Lower lobe of right lung (tissue), 2 donors: ENCODE measurements at regions not wholly inside any gene's neighbourhood (a gene's known extent, or its start where the extent isn't known, plus 50 kb on each side); places are given as distances from the start of the nearest gene placed in this dataset.
A peak's percentile ranks its signal among the peaks of the same experiment; 100 is the strongest.

Experiments
- ATAC-seq, 2 donors: fragments of 200-7000 bp; cut with Tn5 transposase; one replicate each; pipeline ENCODE4 v1.9.1; 2020 to 2022; ENCODE audit warnings: mild to moderate bottlenecking in 2 of 2, moderate library complexity in 2 of 2
- DNase-seq: peaks from one replicate; pipeline ENCODE4 v3.0.0-alpha.2; 2020
- H3K27ac ChIP-seq: fragments of 200-600 bp; one replicate; pipeline ENCODE4 v1.8.0; 2022
- H3K27me3 ChIP-seq: fragments of 200-600 bp; one replicate; pipeline ENCODE4 v1.8.0; 2022; ENCODE audit warnings: low read depth
- H3K36me3 ChIP-seq: fragments of 200-600 bp; one replicate; pipeline ENCODE4 v1.8.0; 2022; ENCODE audit warnings: mild to moderate bottlenecking
- H3K4me1 ChIP-seq: fragments of 200-600 bp; one replicate; pipeline ENCODE4 v1.8.0; 2022
- H3K4me3 ChIP-seq: fragments of 200-600 bp; one replicate; pipeline ENCODE4 v1.8.0; 2022; ENCODE audit warnings: mild to moderate bottlenecking
- H3K9me3 ChIP-seq: fragments of 200-600 bp; one replicate; pipeline ENCODE4 v1.8.0; 2022
- intact Hi-C: fragments of 100-400 bp; cut with DNase I; formaldehyde crosslinking; loops from one replicate; pipeline ENCODE4 v1.11.0; 2022
- TF ChIP-seq, protein P1 (sequence below): fragments of 200-600 bp; IDR thresholded peaks from one replicate; pipeline ENCODE4 v1.8.0; 2022; ENCODE audit warnings: antibody characterized with exemption, mild to moderate bottlenecking
- donor health status: DM: no; HTN: yes; CAD: no; lungs with severe emphysema.

DNA sequence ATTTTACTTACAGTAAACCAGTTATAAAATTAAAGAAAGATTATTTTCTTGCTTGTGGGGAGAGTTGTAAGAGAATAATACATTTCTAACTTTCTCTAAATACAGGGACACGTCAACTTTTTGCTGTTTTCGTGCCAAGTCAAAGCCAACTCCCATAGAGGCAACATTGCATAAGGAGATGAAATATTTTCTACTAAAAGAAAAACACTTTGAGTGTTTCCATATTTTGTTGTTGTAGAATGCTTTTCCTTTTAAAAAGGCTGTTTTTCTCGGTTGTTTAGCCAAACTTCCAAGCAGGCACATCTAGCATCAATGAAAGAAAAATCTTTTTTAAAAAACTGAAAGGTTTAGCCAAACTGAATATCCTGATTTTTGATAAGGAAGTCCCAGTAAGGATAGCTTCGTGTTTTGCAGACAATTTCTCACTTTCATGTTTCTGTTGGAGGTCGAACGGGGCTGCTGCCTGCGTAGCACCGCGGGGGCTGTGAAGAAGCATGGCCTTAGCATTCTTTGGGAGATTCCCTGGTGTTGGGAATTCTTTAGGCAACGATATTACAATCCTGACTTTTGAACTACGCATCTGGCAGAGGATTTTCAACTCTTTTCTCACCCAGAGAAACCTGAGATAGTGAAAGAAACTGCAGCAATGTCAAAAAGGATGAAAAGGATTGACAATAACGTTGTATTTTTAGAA lies 108.1 kb upstream of the FBXL7 start:
- H3K27ac ChIP-seq: no peak overlapping the region
- H3K36me3 ChIP-seq: no peaks in the 10 kb centered on the region
- H3K9me3 ChIP-seq: no peaks in the 10 kb centered on the region
- intact Hi-C loops: no loop called here
- no peak for DNase-seq
- no peaks in the 10 kb centered on the region for H3K4me1 ChIP-seq
- no peak overlapping the region for H3K4me3 ChIP-seq
- ATAC-seq: no peak
- TF ChIP-seq, protein P1, sequence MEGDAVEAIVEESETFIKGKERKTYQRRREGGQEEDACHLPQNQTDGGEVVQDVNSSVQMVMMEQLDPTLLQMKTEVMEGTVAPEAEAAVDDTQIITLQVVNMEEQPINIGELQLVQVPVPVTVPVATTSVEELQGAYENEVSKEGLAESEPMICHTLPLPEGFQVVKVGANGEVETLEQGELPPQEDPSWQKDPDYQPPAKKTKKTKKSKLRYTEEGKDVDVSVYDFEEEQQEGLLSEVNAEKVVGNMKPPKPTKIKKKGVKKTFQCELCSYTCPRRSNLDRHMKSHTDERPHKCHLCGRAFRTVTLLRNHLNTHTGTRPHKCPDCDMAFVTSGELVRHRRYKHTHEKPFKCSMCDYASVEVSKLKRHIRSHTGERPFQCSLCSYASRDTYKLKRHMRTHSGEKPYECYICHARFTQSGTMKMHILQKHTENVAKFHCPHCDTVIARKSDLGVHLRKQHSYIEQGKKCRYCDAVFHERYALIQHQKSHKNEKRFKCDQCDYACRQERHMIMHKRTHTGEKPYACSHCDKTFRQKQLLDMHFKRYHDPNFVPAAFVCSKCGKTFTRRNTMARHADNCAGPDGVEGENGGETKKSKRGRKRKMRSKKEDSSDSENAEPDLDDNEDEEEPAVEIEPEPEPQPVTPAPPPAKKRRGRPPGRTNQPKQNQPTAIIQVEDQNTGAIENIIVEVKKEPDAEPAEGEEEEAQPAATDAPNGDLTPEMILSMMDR: no peak
- H3K27me3 ChIP-seq: no peaks in the 10 kb centered on the region

DNA sequence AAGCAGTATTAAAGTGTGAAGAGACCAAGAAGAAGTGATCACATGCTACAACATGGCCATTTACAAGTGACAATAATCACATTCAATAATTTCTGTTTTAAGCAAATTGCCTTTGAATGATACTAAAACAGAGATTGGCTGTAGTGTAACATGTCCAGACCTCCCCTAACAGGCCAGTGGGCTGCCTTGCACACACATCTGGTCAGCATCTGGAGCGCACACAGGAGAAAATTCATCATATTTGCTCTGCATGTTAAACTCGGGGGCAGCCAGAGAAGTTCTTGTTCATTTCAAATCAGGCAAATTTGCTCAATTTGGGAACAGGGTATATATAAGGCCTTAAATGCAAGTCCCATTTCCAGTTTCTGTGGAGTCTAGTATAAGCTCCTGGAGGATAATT lies 111.1 kb upstream of the FBXL7 start:
- no peak for DNase-seq
- ATAC-seq: no peak
- Histone ChIP-seq H3K4me3 (no peak overlapping the region), H3K4me1 (no peaks in the 10 kb centered on the region), H3K27ac (no peak overlapping the region), H3K27me3 (no peaks in the 10 kb centered on the region), H3K9me3 (no peaks in the 10 kb centered on the region), H3K36me3 (no peaks in the 10 kb centered on the region)
- TF ChIP-seq, protein P1: no peak
- intact Hi-C loops: no loop called here

DNA sequence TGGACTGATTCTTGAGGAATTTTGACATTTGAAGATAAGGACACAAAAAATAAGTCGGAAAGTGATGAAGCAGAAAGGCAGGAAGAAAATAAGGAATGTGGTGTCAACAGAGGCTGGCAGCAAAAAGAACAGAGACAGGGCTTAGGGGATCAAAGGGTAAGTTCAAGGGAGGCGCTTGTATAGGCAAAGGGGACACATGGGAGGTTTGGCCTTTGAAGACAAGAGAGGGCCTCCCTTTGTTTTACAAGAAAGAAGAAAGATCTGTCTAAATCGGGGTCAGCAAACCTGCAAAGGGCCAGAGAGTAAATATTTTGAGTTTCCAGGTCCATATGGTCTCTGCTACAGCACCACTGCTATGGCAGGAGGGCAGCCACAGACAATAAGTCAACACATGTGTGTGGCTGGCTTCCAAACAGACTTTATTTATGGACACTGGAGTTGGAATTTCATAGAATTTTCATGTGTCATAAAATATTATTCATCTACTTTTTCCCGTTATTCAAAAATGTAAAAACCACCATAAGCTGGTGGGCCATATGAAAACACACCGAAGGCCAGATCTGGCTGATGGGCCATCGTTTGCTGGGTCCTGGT lies 112.0 kb upstream of the FBXL7 start:
- TF ChIP-seq, protein P1: no peak
- Histone ChIP-seq H3K9me3 (no peaks in the 10 kb centered on the region), H3K36me3 (no peaks in the 10 kb centered on the region), H3K27ac (no peak overlapping the region), H3K27me3 (no peaks in the 10 kb centered on the region), H3K4me1 (no peaks in the 10 kb centered on the region), H3K4me3 (no peak overlapping the region)
- DNase-seq: no peak
- no peak for ATAC-seq
- intact Hi-C loops: no loop called here

DNA sequence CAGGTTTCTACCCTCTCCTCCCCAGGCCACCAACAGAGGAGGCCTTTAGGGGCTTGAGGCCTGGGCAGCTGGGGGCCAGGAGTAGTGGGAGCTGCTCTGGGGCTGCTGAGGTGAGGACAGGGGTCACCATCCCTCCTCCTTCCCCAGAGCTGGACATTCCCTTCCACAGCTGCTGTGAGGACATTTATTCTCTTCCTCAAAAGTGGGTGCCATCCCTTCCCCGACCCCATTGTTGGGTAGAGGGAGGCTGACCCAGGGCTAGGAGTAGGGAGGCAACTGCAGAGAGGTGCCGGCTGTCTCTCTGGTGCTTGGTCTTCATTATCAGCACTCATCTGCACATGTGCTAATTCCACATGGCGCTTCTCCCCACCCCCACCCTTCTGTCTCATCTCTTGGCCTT lies 113.9 kb upstream of the FBXL7 start:
- DNase-seq: no peak
- no peaks in the 10 kb centered on the region for H3K27me3 ChIP-seq
- intact Hi-C loops: no loop called here

DNA sequence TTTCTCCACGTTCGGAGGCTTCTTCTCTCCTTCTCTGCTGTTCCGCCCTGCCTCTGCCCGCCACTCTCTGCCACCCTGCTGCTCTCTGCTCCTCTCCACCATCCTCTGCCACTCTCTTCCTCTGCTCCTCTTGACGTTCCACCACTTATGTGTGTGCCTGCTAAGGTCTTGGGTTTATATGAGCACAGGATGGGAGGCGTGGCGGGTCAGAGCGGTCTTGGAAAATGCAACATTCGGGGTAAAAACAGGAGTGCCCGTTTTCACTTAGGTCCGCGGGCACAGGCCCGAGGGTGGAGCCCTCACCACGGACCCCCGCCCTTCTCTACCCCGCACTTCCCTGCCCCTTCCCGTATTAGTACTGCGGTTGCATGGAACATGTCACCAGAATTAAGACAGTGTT lies 114.4 kb upstream of the FBXL7 start:
- Histone ChIP-seq H3K27ac (no peak overlapping the region), H3K4me1 (no peaks in the 10 kb centered on the region), H3K27me3 (no peaks in the 10 kb centered on the region), H3K4me3 (no peak overlapping the region), H3K36me3 (no peaks in the 10 kb centered on the region), H3K9me3 (no peaks in the 10 kb centered on the region)
- peak in 1 of 2 donors; percentile 13 for ATAC-seq
- TF ChIP-seq, protein P1: no peak
- no peak for DNase-seq
- intact Hi-C loops: no loop called here

More for the DNA sequence above, 113.9 kb upstream of the FBXL7 start:
- TF ChIP-seq, protein P1: no peak
- Histone ChIP-seq H3K27ac (no peak overlapping the region), H3K4me1 (no peaks in the 10 kb centered on the region), H3K36me3 (no peaks in the 10 kb centered on the region), H3K9me3 (no peaks in the 10 kb centered on the region), H3K4me3 (no peak overlapping the region)
- ATAC-seq: no peak
